ENCODE measurements at regions not wholly inside any gene's neighbourhood (a gene's known extent, or its start where the extent isn't known, plus 50 kb on each side); places are given as distances from the start of the nearest gene placed in this dataset.
A peak's percentile ranks its signal among the peaks of the same experiment; 100 is the strongest.
"Not testable (repeated sequence)": the region's sequence is repeated elsewhere in the genome, so short reads cannot be mapped to it uniquely, and the experiment has no call there.

GRCh38 chr4:67035986-67036385 is 509.3 kb downstream of the CENPC start:
- no peak for DNase-seq

GRCh38 chr4:67035501-67035900 is 509.8 kb downstream of the CENPC start:
- DNase-seq: peak; percentile 54

- DNase-seq: peak; percentile 25
These were observed 514.7 kb downstream of the CENPC start for GRCh38 chr4:67030636-67031035.

GRCh38 chr4:67020438-67020797 is 524.9 kb downstream of the CENPC start:
- no peak for DNase-seq

- DNase-seq: no peak
These were observed 525.4 kb downstream of the CENPC start for GRCh38 chr4:67019686-67020437.

- no peak for DNase-seq
These were observed 530.7 kb downstream of the CENPC start for GRCh38 chr4:67014592-67014991.

GRCh38 chr4:67006791-67007190 is 538.5 kb downstream of the CENPC start:
- DNase-seq: no peak

- DNase-seq: no peak
These were observed 553.8 kb downstream of the CENPC start for GRCh38 chr4:66991521-66991920.

GRCh38 chr4:66974665-66975064 is 570.6 kb downstream of the CENPC start:
- no peak for DNase-seq

- DNase-seq: peak; percentile 10
These were observed 573.2 kb downstream of the CENPC start for GRCh38 chr4:66972087-66972486.

GRCh38 chr4:66964467-66964866 is 580.8 kb downstream of the CENPC start:
- DNase-seq: no peak

GRCh38 chr4:66963084-66963483 is 582.2 kb downstream of the CENPC start:
- DNase-seq: no peak

GRCh38 chr4:66959207-66959606 is 586.1 kb downstream of the CENPC start:
- no peak for DNase-seq

GRCh38 chr4:66956852-66957251 is 588.5 kb downstream of the CENPC start:
- no peak for DNase-seq

- DNase-seq: no peak
These were observed 588.9 kb downstream of the CENPC start for GRCh38 chr4:66956426-66956825.

- DNase-seq: no peak
These were observed 589.5 kb downstream of the CENPC start for GRCh38 chr4:66955784-66956183.

GRCh38 chr4:66949419-66949818 is 595.9 kb downstream of the CENPC start:
- DNase-seq: peak; percentile 83

- DNase-seq: no peak
These were observed 598.5 kb downstream of the CENPC start for GRCh38 chr4:66946761-66947160.

GRCh38 chr4:66943112-66943511 is 602.2 kb downstream of the CENPC start:
- DNase-seq: no peak

- not testable (repeated sequence) for DNase-seq
These were observed 613.3 kb downstream of the CENPC start for GRCh38 chr4:66931981-66932380.

- DNase-seq: no peak
These were observed 615.1 kb downstream of the CENPC start for GRCh38 chr4:66930206-66930605.

GRCh38 chr4:66929748-66930147 is 615.6 kb downstream of the CENPC start:
- DNase-seq: no peak

- not testable (repeated sequence) for DNase-seq
These were observed 616.4 kb downstream of the CENPC start for GRCh38 chr4:66928881-66929280.

- DNase-seq: no peak
These were observed 617.4 kb downstream of the CENPC start for GRCh38 chr4:66927937-66928336.

- DNase-seq: no peak
These were observed 618.6 kb downstream of the CENPC start for GRCh38 chr4:66926687-66927086.

All from OCI-M1 (cell line).